22Rv1 (cell line): ENCODE measurements at regions not wholly inside any gene's neighbourhood (a gene's known extent, or its start where the extent isn't known, plus 50 kb on each side); places are given as distances from the start of the nearest gene placed in this dataset.

ENCODE experiments used
- ZFX ChIP-seq: fragments of 450-650 bp; IDR thresholded peaks from 2 replicates; pipeline ENCODE4 v1.6.1; 2017; ENCODE audit warnings: antibody characterized with exemption, borderline replicate concordance
- TF ChIP-seq, protein P1 (sequence below): fragments of 450-650 bp; IDR thresholded peaks from 2 replicates; pipeline ENCODE4 v1.5.1; 2017; ENCODE audit warnings: mild to moderate bottlenecking

DNA sequence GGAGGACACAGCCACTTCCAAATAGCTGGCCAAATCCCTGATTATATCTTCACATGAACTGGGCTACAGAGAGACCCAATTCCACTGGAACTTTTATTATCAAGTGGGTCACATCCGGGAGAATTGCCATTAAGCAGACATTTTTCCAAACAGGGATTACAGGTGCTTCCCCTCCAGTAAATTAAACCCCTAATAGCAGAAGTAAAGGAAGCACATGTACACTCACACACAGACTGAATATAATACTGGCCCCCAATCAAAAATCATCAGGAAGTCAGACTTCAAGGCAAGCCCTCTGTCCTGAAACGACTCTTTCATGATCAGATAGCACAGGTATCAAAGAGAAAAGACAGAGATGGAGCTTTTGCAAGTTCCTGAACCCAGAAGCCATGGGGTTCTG is 118.6 kb upstream of the PPP2R5A start:
- TF ChIP-seq, protein P1, sequence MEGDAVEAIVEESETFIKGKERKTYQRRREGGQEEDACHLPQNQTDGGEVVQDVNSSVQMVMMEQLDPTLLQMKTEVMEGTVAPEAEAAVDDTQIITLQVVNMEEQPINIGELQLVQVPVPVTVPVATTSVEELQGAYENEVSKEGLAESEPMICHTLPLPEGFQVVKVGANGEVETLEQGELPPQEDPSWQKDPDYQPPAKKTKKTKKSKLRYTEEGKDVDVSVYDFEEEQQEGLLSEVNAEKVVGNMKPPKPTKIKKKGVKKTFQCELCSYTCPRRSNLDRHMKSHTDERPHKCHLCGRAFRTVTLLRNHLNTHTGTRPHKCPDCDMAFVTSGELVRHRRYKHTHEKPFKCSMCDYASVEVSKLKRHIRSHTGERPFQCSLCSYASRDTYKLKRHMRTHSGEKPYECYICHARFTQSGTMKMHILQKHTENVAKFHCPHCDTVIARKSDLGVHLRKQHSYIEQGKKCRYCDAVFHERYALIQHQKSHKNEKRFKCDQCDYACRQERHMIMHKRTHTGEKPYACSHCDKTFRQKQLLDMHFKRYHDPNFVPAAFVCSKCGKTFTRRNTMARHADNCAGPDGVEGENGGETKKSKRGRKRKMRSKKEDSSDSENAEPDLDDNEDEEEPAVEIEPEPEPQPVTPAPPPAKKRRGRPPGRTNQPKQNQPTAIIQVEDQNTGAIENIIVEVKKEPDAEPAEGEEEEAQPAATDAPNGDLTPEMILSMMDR = no peak
- no peak for TF ChIP-seq ZFX
